BLaER1 treated with 17β-estradiol and CSF1 and Interleukin-3, amounts not matched to agents 10 nM and 100 nM (cell line): ENCODE measurements at regions not wholly inside any gene's neighbourhood (a gene's known extent, or its start where the extent isn't known, plus 50 kb on each side); places are given as distances from the start of the nearest gene placed in this dataset.
"Not testable (repeated sequence)": the region's sequence is repeated elsewhere in the genome, so short reads cannot be mapped to it uniquely, and the experiment has no call there.

Experiments
- H3K27ac ChIP-seq, 11 experiments: shearing (Covaris generic); formaldehyde crosslinking; 2 replicates each; pipeline ENCODE4 v1.8.1; 2022
- H3K27me3 ChIP-seq, 11 experiments: shearing (Covaris generic); formaldehyde crosslinking; 2 replicates each; pipeline ENCODE4 v1.8.1; 2022
- H3K36me3 ChIP-seq, 11 experiments: shearing (Covaris generic); formaldehyde crosslinking; 2 replicates each; pipeline ENCODE4 v1.8.1; 2022
- H3K4me1 ChIP-seq, 10 experiments: shearing (Covaris generic); formaldehyde crosslinking; 2 replicates each; pipeline ENCODE4 v1.8.1; 2022
- H3K4me2 ChIP-seq, 11 experiments: shearing (Covaris generic); formaldehyde crosslinking; 2 replicates each; pipeline ENCODE4 v1.8.1; 2022
- H3K4me3 ChIP-seq, 10 experiments: shearing (Covaris generic); formaldehyde crosslinking; 2 replicates each; pipeline ENCODE4 v1.8.1; 2022
- H3K9ac ChIP-seq, 11 experiments: shearing (Covaris generic); formaldehyde crosslinking; 2 replicates each; pipeline ENCODE4 v1.8.1; 2022
- H3K9me3 ChIP-seq, 11 experiments: shearing (Covaris generic); formaldehyde crosslinking; replicated peaks in 1 of 11; 2 replicates each; pipeline ENCODE4 v1.8.1; 2022
- H4K20me1 ChIP-seq, 11 experiments: shearing (Covaris generic); formaldehyde crosslinking; 2 replicates each; pipeline ENCODE4 v1.8.1; 2022
- Cebpa-rat ChIP-seq, 11 experiments: shearing (Covaris generic); IDR thresholded peaks; 2 replicates each; pipeline ENCODE4 v1.8.1; 2022

DNA sequence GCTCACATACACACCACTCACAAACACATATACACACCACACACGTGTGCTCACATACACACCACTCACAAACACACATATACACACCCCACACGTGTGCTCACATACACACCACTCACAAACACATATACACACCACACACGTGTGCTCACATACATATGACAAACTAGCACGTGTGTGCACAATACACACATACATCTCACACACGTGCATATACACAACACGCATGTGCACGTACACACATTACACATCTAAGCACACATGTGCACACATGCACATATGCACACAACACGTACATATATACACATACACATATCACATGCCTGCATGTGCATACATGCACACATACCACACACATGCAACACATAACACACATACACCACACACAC is 78.3 kb upstream of the FOXK1 start:
- H3K4me2 ChIP-seq, result no peak overlapping the region
- no peaks in the 10 kb centered on the region for H4K20me1 ChIP-seq
- no peak overlapping the region for H3K9ac ChIP-seq
- H3K4me3 ChIP-seq, result no peak overlapping the region
- no peaks in the 10 kb centered on the region for H3K27me3 ChIP-seq
- no peaks in the 10 kb centered on the region; a peak in 1 of 20 replicates for H3K4me1 ChIP-seq
- TF ChIP-seq Cebpa-rat (IDR thresholded peaks at IDR 0.05), result no peak
- no peaks in the 10 kb centered on the region for H3K9me3 ChIP-seq
- no peaks in the 10 kb centered on the region for H3K36me3 ChIP-seq
- H3K27ac ChIP-seq, result no peak overlapping the region

GRCh38 chr7:4604456-4604940 is 77.6 kb upstream of the FOXK1 start:
- no peak overlapping the region for H3K9ac ChIP-seq
- no peaks in the 10 kb centered on the region; a peak in 1 of 20 replicates for H3K4me1 ChIP-seq
- H3K4me2 ChIP-seq, result no peak overlapping the region
- H3K36me3 ChIP-seq, result no peaks in the 10 kb centered on the region
- H3K9me3 ChIP-seq, result no peaks in the 10 kb centered on the region
- no peaks in the 10 kb centered on the region for H4K20me1 ChIP-seq
- TF ChIP-seq Cebpa-rat (IDR thresholded peaks at IDR 0.05), result no peak
- no peak overlapping the region for H3K4me3 ChIP-seq
- H3K27me3 ChIP-seq, result no peaks in the 10 kb centered on the region
- no peak overlapping the region for H3K27ac ChIP-seq

DNA sequence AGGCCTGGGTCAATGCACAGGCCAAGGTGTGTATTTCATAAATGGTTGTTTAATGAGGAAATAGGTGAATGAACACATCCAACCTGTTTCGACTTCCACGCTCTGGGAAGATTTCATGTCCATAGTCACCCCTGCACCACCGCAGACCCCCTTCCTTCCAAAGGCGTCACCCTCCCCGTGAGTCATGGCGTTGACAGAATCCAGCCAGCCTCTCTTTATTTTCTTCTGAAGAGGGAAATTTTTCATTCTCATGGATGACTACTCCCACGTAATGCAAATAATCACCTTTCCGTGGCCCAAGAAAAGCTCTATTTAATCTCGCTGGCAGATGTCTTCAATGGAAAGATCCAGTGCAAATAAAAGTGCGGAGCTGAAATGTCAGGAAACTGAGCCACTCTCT is 75.3 kb upstream of the FOXK1 start:
- no peak overlapping the region for H3K4me3 ChIP-seq
- H3K4me1 ChIP-seq, result no peaks in the 10 kb centered on the region; a peak in 2 of 20 replicates
- H3K27ac ChIP-seq, result no peak overlapping the region
- H3K9ac ChIP-seq, result no peak overlapping the region
- H3K36me3 ChIP-seq, result no peaks in the 10 kb centered on the region
- H3K4me2 ChIP-seq, result no peak overlapping the region
- no peaks in the 10 kb centered on the region for H3K27me3 ChIP-seq
- H3K9me3 ChIP-seq, result no peaks in the 10 kb centered on the region
- no peaks in the 10 kb centered on the region for H4K20me1 ChIP-seq
- TF ChIP-seq Cebpa-rat (IDR thresholded peaks at IDR 0.05), result no peak

GRCh38 chr7:4607311-4607729 is 74.8 kb upstream of the FOXK1 start:
- H3K4me2 ChIP-seq, result no peak overlapping the region
- no peak overlapping the region for H3K9ac ChIP-seq
- no peaks in the 10 kb centered on the region for H3K36me3 ChIP-seq
- no peak for TF ChIP-seq Cebpa-rat (IDR thresholded peaks at IDR 0.05)
- H3K4me3 ChIP-seq, result no peak overlapping the region
- no peaks in the 10 kb centered on the region for H3K9me3 ChIP-seq
- no peaks in the 10 kb centered on the region for H3K27me3 ChIP-seq
- H4K20me1 ChIP-seq, result no peaks in the 10 kb centered on the region
- peaks cover 0 to 4% (median 1%) of the 10 kb centered on the region in 10 experiments; a peak in 13 of 20 replicates for H3K4me1 ChIP-seq
- H3K27ac ChIP-seq, result no peak overlapping the region

DNA sequence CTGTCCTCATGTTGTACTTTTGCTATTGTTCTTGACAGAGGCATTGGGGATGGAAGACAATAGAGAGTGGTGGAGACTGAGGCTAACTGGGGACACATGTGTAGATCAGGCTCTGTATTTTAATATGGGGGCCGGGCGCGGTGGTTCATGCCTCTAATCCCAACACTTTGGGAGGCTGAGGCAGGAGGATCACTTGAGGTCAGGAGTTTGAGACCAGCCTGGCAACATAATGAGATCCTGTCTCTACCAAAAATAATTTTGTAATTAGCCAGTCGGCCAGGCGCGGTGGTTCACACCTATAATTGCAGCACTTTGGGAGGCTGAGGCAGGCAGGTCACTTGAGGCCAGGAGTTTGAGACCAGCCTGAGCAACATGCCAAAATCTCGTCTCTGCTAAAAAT is 72.5 kb upstream of the FOXK1 start:
- H3K27ac ChIP-seq, H3K4me2 ChIP-seq, H3K36me3 ChIP-seq, H3K4me3 ChIP-seq, H3K27me3 ChIP-seq, H4K20me1 ChIP-seq, H3K9me3 ChIP-seq, H3K9ac ChIP-seq: not testable (repeated sequence)
- H3K4me1 ChIP-seq, result peaks cover 13 to 26% (median 20%) of the 10 kb centered on the region in 10 experiments

- Histone ChIP-seq H3K4me1 (peaks cover 13 to 33% (median 20%) of the 10 kb centered on the region in 10 experiments), H3K27me3 (peaks cover 0 to 4% (median 0%) of the 10 kb centered on the region in 11 experiments; a peak in 1 of 22 replicates), H4K20me1 (no peaks in the 10 kb centered on the region), H3K36me3 (no peaks in the 10 kb centered on the region), H3K9me3 (no peaks in the 10 kb centered on the region), H3K27ac (no peak overlapping the region), H3K4me2 (no peak overlapping the region), H3K9ac (no peak overlapping the region), H3K4me3 (no peak overlapping the region)
- TF ChIP-seq Cebpa-rat (IDR thresholded peaks at IDR 0.05), result no peak
Observed at GRCh38 chr7:4610768-4611467, 71.2 kb upstream of the FOXK1 start.

- no peak for TF ChIP-seq Cebpa-rat (IDR thresholded peaks at IDR 0.05)
- peaks cover 0 to 4% (median 0%) of the 10 kb centered on the region in 11 experiments; a peak in 1 of 22 replicates for H3K27me3 ChIP-seq
- H3K4me3 ChIP-seq, result no peak overlapping the region
- H3K4me1 ChIP-seq, result peaks cover 13 to 46% (median 20%) of the 10 kb centered on the region in 10 experiments
- H3K9ac ChIP-seq, result no peak overlapping the region; a peak in 1 of 22 replicates
- no peaks in the 10 kb centered on the region for H3K36me3 ChIP-seq
- H3K27ac ChIP-seq, result no peak overlapping the region
- H4K20me1 ChIP-seq, result no peaks in the 10 kb centered on the region
- H3K4me2 ChIP-seq, result peak overlapping the region in 6 of 11 experiments; percentile 73 to 95 (median 83); a peak in 10 of 22 replicates
- no peaks in the 10 kb centered on the region for H3K9me3 ChIP-seq
Observed at GRCh38 chr7:4612237-4612636, 69.9 kb upstream of the FOXK1 start.

DNA sequence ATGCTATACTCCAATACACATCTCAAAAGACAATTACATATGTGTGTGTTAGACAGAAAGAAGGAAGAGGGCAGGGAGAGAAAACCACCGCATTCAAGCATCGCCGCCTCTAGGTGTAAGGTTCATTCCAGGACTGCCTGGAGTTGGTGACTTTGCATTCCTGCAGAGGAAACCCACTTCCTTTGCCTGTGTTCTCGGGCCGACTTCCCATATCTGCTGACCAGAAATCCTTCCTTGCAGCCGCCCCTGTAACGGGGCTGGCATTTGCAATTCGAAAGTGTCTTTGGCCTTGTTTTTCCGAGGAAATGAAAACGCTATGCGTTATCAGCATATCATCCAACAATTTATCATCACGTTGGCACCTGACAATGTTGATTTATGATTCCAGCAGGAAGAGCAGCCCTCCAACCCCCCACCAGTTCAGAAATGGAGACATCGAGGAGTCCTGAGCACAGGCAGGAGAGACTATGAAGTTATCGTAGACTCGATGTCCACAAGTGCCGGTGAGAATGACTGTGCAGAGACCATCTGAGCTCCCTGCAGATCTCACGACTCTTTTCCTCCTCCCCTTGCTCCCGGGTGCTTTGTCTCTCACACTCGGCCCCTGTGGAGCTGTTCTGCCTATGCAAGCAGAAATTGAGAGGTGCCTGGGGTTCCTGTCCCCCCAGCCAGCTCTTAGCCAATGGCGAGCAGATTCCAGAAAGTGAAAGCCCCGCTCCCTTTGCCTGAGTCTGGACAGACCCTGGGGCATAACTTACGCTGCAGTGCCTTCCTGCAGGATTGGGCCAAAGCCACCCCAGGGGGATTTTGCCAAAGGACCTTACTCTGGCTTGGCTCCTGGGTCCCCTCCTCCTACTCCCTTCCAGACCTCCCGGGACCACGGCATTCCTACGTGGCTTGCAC is 68.9 kb upstream of the FOXK1 start:
- Histone ChIP-seq H3K9me3 (no peaks in the 10 kb centered on the region), H3K27ac (peak overlapping the region in 3 of 11 experiments; percentile 31 to 45 (median 35); a peak in 4 of 22 replicates), H3K4me2 (peak overlapping the region; percentile 61 to 95 (median 73)), H3K9ac (peak overlapping the region in 7 of 11 experiments; percentile 8 to 46 (median 23); a peak in 8 of 22 replicates), H3K36me3 (no peaks in the 10 kb centered on the region), H4K20me1 (no peaks in the 10 kb centered on the region), H3K4me3 (peak overlapping the region in 4 of 10 experiments; percentile 0 to 26 (median 12); a peak in 4 of 20 replicates), H3K4me1 (peaks cover 13 to 52% (median 20%) of the 10 kb centered on the region in 10 experiments), H3K27me3 (peaks cover 0 to 4% (median 0%) of the 10 kb centered on the region in 11 experiments; a peak in 1 of 22 replicates)
- no peak for TF ChIP-seq Cebpa-rat (IDR thresholded peaks at IDR 0.05)
